CD4-positive, alpha-beta memory T cell (primary cell): ENCODE measurements at regions not wholly inside any gene's neighbourhood (a gene's known extent, or its start where the extent isn't known, plus 50 kb on each side); places are given as distances from the start of the nearest gene placed in this dataset.

Experiments
- CTCF ChIA-PET: fragments of 350-600 bp; sonication (Branson Sonifier 250); formaldehyde crosslinking; loops from one replicate; lab custom pipeline; 2021; ENCODE audit warnings: inconsistent platforms; ENCODE audit not compliant: partially characterized antibody; lab: Charles Lee
- POLR2A ChIA-PET: fragments of 350-600 bp; sonication (Branson Sonifier 250); formaldehyde crosslinking; loops from one replicate; lab custom pipeline; 2021; ENCODE audit not compliant: partially characterized antibody; lab: Charles Lee
- DNase-seq, 5 donors: peaks; one replicate each; pipeline versions ENCODE4 v3.0.0 to v3.0.0-alpha.2; 2020 to 2022; ENCODE audit warnings: mixed read lengths in 1 of 5
- H3K27ac ChIP-seq: one replicate; pipeline ENCODE4 v1.7.0; 2013; ENCODE audit warnings: low read depth, low read length
- H3K27me3 ChIP-seq: 2 replicates; pipeline ENCODE4 v1.7.0; 2013; ENCODE audit warnings: mild to moderate bottlenecking, low read length, moderate library complexity; ENCODE audit not compliant: insufficient read depth
- H3K36me3 ChIP-seq: 2 replicates; pipeline ENCODE4 v1.7.0; 2013; ENCODE audit warnings: mild to moderate bottlenecking, low read length, moderate library complexity; ENCODE audit not compliant: insufficient read depth
- H3K4me1 ChIP-seq: 2 replicates; pipeline ENCODE4 v1.7.0; 2013; ENCODE audit warnings: mild to moderate bottlenecking, low read length, moderate library complexity; ENCODE audit not compliant: insufficient read depth
- H3K4me3 ChIP-seq, 2 donors: one replicate each; pipeline ENCODE4 v1.7.0; 2013; ENCODE audit warnings: low read length in 2 of 2, mild to moderate bottlenecking in 1 of 2
- H3K9me3 ChIP-seq, 2 donors: one replicate each; pipeline ENCODE4 v1.7.0; 2013; ENCODE audit warnings: low read length in 2 of 2, control low read depth in 1 of 2; ENCODE audit not compliant: control insufficient read depth in 1 of 2
- H3K27ac Mint-ChIP-seq, 7 donors: one replicate each; pipeline ENCODE4 v1.8.0; 2020 to 2021; ENCODE audit warnings: mixed read lengths in 7 of 7, mild to moderate bottlenecking in 6 of 7, inconsistent platforms in 3 of 7, moderate library complexity in 3 of 7
- H3K27me3 Mint-ChIP-seq, 2 donors: one replicate each; pipeline ENCODE4 v1.8.0; 2020 to 2021; ENCODE audit warnings: mixed read lengths in 2 of 2
- H3K36me3 Mint-ChIP-seq, 2 donors: one replicate each; pipeline ENCODE4 v1.8.0; 2020 to 2021; ENCODE audit warnings: mixed read lengths in 2 of 2, inconsistent platforms in 1 of 2, mild to moderate bottlenecking in 1 of 2
- H3K4me1 Mint-ChIP-seq, 4 donors: one replicate each; pipeline ENCODE4 v1.8.0; 2020 to 2021; ENCODE audit warnings: mixed read lengths in 4 of 4, mild to moderate bottlenecking in 1 of 4
- H3K4me3 Mint-ChIP-seq, 8 donors: one replicate each; pipeline ENCODE4 v1.8.0; 2020 to 2021; ENCODE audit warnings: mixed read lengths in 8 of 8, mild to moderate bottlenecking in 7 of 8, moderate library complexity in 6 of 8, inconsistent platforms in 3 of 8
- H3K9me3 Mint-ChIP-seq, 8 donors: one replicate each; pipeline ENCODE4 v1.8.0; 2020 to 2021; ENCODE audit warnings: mixed read lengths in 8 of 8, mild to moderate bottlenecking in 5 of 8, inconsistent platforms in 3 of 8, moderate library complexity in 1 of 8
- intact Hi-C: fragments of 100-400 bp; cut with micrococcal nuclease; formaldehyde crosslinking; loops from one replicate; pipeline ENCODE4 v1.15.1; 2023

- Mint-ChIP-seq H3K27me3 (no peaks in the 10 kb centered on the region), H3K4me1 (peaks cover 36 to 75% (median 54%) of the 10 kb centered on the region in 4 donors), H3K9me3 (no peaks in the 10 kb centered on the region), H3K27ac (peak overlapping the region; percentile 60 to 94 (median 81)), H3K4me3 (peak overlapping the region in 1 of 8 donors; percentile 37), H3K36me3 (no peaks in the 10 kb centered on the region)
- no peaks in the 10 kb centered on the region for H3K36me3 ChIP-seq
- no peak overlapping the region for H3K27ac ChIP-seq
- H3K27me3 ChIP-seq, result no peaks in the 10 kb centered on the region
- no peak overlapping the region for H3K4me3 ChIP-seq
- POLR2A ChIA-PET, result interaction anchor here (0.8 to 6.2 kb wide), 5 partner anchors 10 to 73 kb away, joined by 3 to 106 read pairs (median 60); partner anchors contain the start of gene ITM2B
- no peaks in the 10 kb centered on the region for H3K9me3 ChIP-seq
- CTCF ChIA-PET, result interaction anchor here (1.1 to 1.9 kb wide), 2 partner anchors 53 to 74 kb away, joined by 3 to 10 read pairs; partner anchors contain the start of gene ITM2B
- no peak for DNase-seq
- peaks cover 66% of the 10 kb centered on the region for H3K4me1 ChIP-seq
- intact Hi-C loops, result no loop called here
Observed at GRCh38 chr13:48158915-48159314, 64.0 kb upstream of the MED4 start.

GRCh38 chr13:48158290-48158689, 63.4 kb upstream of the MED4 start:
- H3K27me3 ChIP-seq, result no peaks in the 10 kb centered on the region
- ChIA-PET CTCF (interaction anchor here (1.0 to 4.3 kb wide), 4 partner anchors 19 to 75 kb away, joined by 3 to 32 read pairs (median 6); partner anchors contain the start of gene ITM2B), POLR2A (interaction anchor here (0.8 to 6.2 kb wide), 6 partner anchors 10 to 74 kb away, joined by 3 to 106 read pairs (median 32); partner anchors contain the start of gene ITM2B)

GRCh38 chr13:48156466-48156865, 61.6 kb upstream of the MED4 start:
- Mint-ChIP-seq H3K4me3 (peak overlapping the region; percentile 40 to 84 (median 68)), H3K27me3 (no peaks in the 10 kb centered on the region), H3K27ac (peak overlapping the region; percentile 85 to 98 (median 95)), H3K4me1 (peaks cover 50 to 91% (median 75%) of the 10 kb centered on the region in 4 donors), H3K36me3 (no peaks in the 10 kb centered on the region), H3K9me3 (no peaks in the 10 kb centered on the region)
- no peaks in the 10 kb centered on the region for H3K27me3 ChIP-seq
- ChIA-PET POLR2A (interaction anchor here (0.6 to 6.2 kb wide), 18 partner anchors 11 to 406 kb away, joined by 3 to 106 read pairs (median 4); partner anchors contain the start of genes ITM2B, NUDT15 and RCBTB2), CTCF (interaction anchor here (1.1 to 4.3 kb wide), 9 partner anchors 13 to 79 kb away, joined by 3 to 32 read pairs (median 4); partner anchors contain the start of gene ITM2B)
- no peaks in the 10 kb centered on the region for H3K9me3 ChIP-seq
- peak; percentile 69 to 86 (median 75) for DNase-seq
- no peaks in the 10 kb centered on the region for H3K36me3 ChIP-seq
- peaks cover 88% of the 10 kb centered on the region for H3K4me1 ChIP-seq
- H3K27ac ChIP-seq, result peak overlapping the region; percentile 78
- peak overlapping the region in 1 of 2 donors; percentile 46 for H3K4me3 ChIP-seq
- intact Hi-C loops, result loop anchor here (1.0 kb wide), 4 partner anchors 29 to 77 kb away; partner anchors contain the start of gene ITM2B

More at GRCh38 chr13:48158290-48158689, 63.4 kb upstream of the MED4 start:
- Mint-ChIP-seq H3K36me3 (no peaks in the 10 kb centered on the region), H3K9me3 (no peaks in the 10 kb centered on the region), H3K27me3 (no peaks in the 10 kb centered on the region), H3K27ac (peak overlapping the region; percentile 76 to 94 (median 81)), H3K4me3 (peak overlapping the region in 5 of 8 donors; percentile 3 to 73 (median 35)), H3K4me1 (peaks cover 37 to 81% (median 61%) of the 10 kb centered on the region in 4 donors)
- no peak overlapping the region for H3K4me3 ChIP-seq
- no peaks in the 10 kb centered on the region for H3K9me3 ChIP-seq
- intact Hi-C loops, result no loop called here
- peak in 1 of 5 donors; percentile 15 for DNase-seq
- peaks cover 72% of the 10 kb centered on the region for H3K4me1 ChIP-seq
- H3K27ac ChIP-seq, result peak overlapping the region; percentile 7
- H3K36me3 ChIP-seq, result no peaks in the 10 kb centered on the region

- POLR2A ChIA-PET, result interaction anchor here (0.7 to 6.2 kb wide), 24 partner anchors 9 to 407 kb away, joined by 3 to 106 read pairs (median 5); partner anchors contain the start of genes ITM2B, NUDT15 and RB1
- peak overlapping the region; percentile 85 to 98 (median 95) for H3K27ac Mint-ChIP-seq
- CTCF ChIA-PET, result interaction anchor here (0.8 to 4.3 kb wide), 11 partner anchors 9 to 80 kb away, joined by 3 to 32 read pairs (median 6); partner anchors contain the start of genes ITM2B and MED4
- Histone ChIP-seq H3K36me3 (no peaks in the 10 kb centered on the region), H3K27me3 (no peaks in the 10 kb centered on the region), H3K9me3 (no peaks in the 10 kb centered on the region), H3K27ac (peak overlapping the region; percentile 78), H3K4me1 (peaks cover 89% of the 10 kb centered on the region), H3K4me3 (peak overlapping the region in 1 of 2 donors; percentile 46)
- H3K4me1 Mint-ChIP-seq, result peaks cover 50 to 91% (median 75%) of the 10 kb centered on the region in 4 donors
- no peaks in the 10 kb centered on the region for H3K27me3 Mint-ChIP-seq
- DNase-seq, result peak; percentile 69 to 83 (median 81)
- no peaks in the 10 kb centered on the region for H3K36me3 Mint-ChIP-seq
- intact Hi-C loops, result loop anchor here (1.0 kb wide), 4 partner anchors 29 to 77 kb away; partner anchors contain the start of gene ITM2B
- no peaks in the 10 kb centered on the region for H3K9me3 Mint-ChIP-seq
- peak overlapping the region; percentile 40 to 84 (median 68) for H3K4me3 Mint-ChIP-seq
Observed at GRCh38 chr13:48155848-48156247, 60.9 kb upstream of the MED4 start.

- intact Hi-C loops, result no loop called here
- Mint-ChIP-seq H3K9me3 (no peaks in the 10 kb centered on the region), H3K36me3 (no peaks in the 10 kb centered on the region), H3K4me1 (peaks cover 47 to 88% (median 69%) of the 10 kb centered on the region in 4 donors), H3K27ac (peak overlapping the region; percentile 82 to 98 (median 91)), H3K4me3 (peak overlapping the region in 3 of 8 donors; percentile 3 to 84 (median 67)), H3K27me3 (no peaks in the 10 kb centered on the region)
- Histone ChIP-seq H3K9me3 (no peaks in the 10 kb centered on the region), H3K4me1 (peaks cover 83% of the 10 kb centered on the region), H3K36me3 (no peaks in the 10 kb centered on the region), H3K27me3 (no peaks in the 10 kb centered on the region), H3K4me3 (no peak overlapping the region), H3K27ac (no peak overlapping the region)
- POLR2A ChIA-PET, result interaction anchor here (1.1 to 6.2 kb wide), 10 partner anchors 17 to 149 kb away, joined by 3 to 106 read pairs (median 24); partner anchors contain the start of genes ITM2B and RB1
- no peak for DNase-seq
- CTCF ChIA-PET, result interaction anchor here (0.8 to 4.3 kb wide), 6 partner anchors 10 to 81 kb away, joined by 3 to 32 read pairs (median 16); partner anchors contain the start of genes ITM2B and MED4
Observed at GRCh38 chr13:48154671-48155070, 59.8 kb upstream of the MED4 start.

- Histone ChIP-seq H3K4me1 (peaks cover 68% of the 10 kb centered on the region), H3K27ac (no peak overlapping the region), H3K36me3 (no peaks in the 10 kb centered on the region), H3K27me3 (no peaks in the 10 kb centered on the region), H3K9me3 (no peaks in the 10 kb centered on the region), H3K4me3 (no peak overlapping the region)
- no peak for DNase-seq
- intact Hi-C loops, result no loop called here
- H3K4me1 Mint-ChIP-seq, result peaks cover 46 to 82% (median 64%) of the 10 kb centered on the region in 4 donors
- no peaks in the 10 kb centered on the region for H3K27me3 Mint-ChIP-seq
- ChIA-PET POLR2A (interaction anchor here (1.0 to 6.0 kb wide), 3 partner anchors 26 to 79 kb away, joined by 3 to 97 read pairs (median 4); partner anchors contain the start of gene ITM2B), CTCF (interaction anchor here (0.6 to 3.9 kb wide), 3 partner anchors 79 to 210 kb away, joined by 3 to 20 read pairs (median 3); partner anchors contain the start of gene ITM2B)
- no peaks in the 10 kb centered on the region for H3K9me3 Mint-ChIP-seq
- no peaks in the 10 kb centered on the region for H3K36me3 Mint-ChIP-seq
- peak overlapping the region in 5 of 8 donors; percentile 10 to 63 (median 51) for H3K4me3 Mint-ChIP-seq
- H3K27ac Mint-ChIP-seq, result peak overlapping the region; percentile 48 to 90 (median 87)
Observed at GRCh38 chr13:48153186-48153585, 58.3 kb upstream of the MED4 start.
